A549 (cell line): ENCODE measurements at regions not wholly inside any gene's neighbourhood (a gene's known extent, or its start where the extent isn't known, plus 50 kb on each side); places are given as distances from the start of the nearest gene placed in this dataset.

Experiments used
- ATAC-seq, 2 experiments: fragments of 200-7000 bp in 1 of 2; fragments of >200 bp in 1 of 2; cut with Nextera tagmentation in 1 of 2; cut with Tn5 transposase in 1 of 2; 3 replicates each; pipeline versions ENCODE4 v1.8.0 to v1.9.1; 2018 to 2020; ENCODE audit warnings: mild to moderate bottlenecking in 1 of 2, moderate library complexity in 1 of 2
- CTCF ChIA-PET: fragments of 300-600 bp; sonication (Branson Sonifier 250); formaldehyde crosslinking; extraction: SDS; loops from one replicate; lab custom pipeline; 2021; ENCODE audit warnings: antibody characterized with exemption, inconsistent platforms; lab: Yijun Ruan, JAX
- POLR2A ChIA-PET: fragments of 350-600 bp; formaldehyde crosslinking; extraction: SDS; loops from one replicate; lab custom pipeline; 2021; ENCODE audit warnings: antibody characterized with exemption, inconsistent platforms; lab: Yijun Ruan, JAX
- DNase-seq, 2 experiments: peaks; one replicate each; pipeline versions ENCODE4 v3.0.0 to v3.0.0-alpha.2; 2011 to 2016; ENCODE audit warnings: low read depth in 1 of 2, low spot score in 1 of 2
- FAIRE-seq: peaks from 2 replicates; lab custom pipeline; 2011; peaks lifted over from hg19 to GRCh38; lab: Jason Lieb, UNC
- H3K27ac ChIP-seq, 2 experiments: fragments of >200 bp; sonication (Bioruptor Twin); formaldehyde crosslinking; 3 replicates each; pipeline ENCODE4 v1.5.1; 2016 to 2017
- H3K4me1 ChIP-seq: fragments of >200 bp; sonication (Bioruptor Twin); formaldehyde crosslinking; 3 replicates; pipeline ENCODE4 v1.6.1; 2016
- H3K4me2 ChIP-seq: fragments of >200 bp; sonication (Bioruptor Twin); formaldehyde crosslinking; 3 replicates; pipeline ENCODE4 v1.6.1; 2016
- H3K4me3 ChIP-seq: fragments of >200 bp; sonication (Bioruptor Twin); formaldehyde crosslinking; 3 replicates; pipeline ENCODE4 v1.5.1; 2016
- H3K9me3 ChIP-seq: fragments of >200 bp; sonication (Bioruptor Twin); formaldehyde crosslinking; 3 replicates; pipeline ENCODE4 v1.6.1; 2016
- BHLHE40 ChIP-seq: IDR thresholded peaks from 2 replicates; pipeline ENCODE4 v1.6.1; 2012; ENCODE audit warnings: low read depth, low read length, inconsistent platforms
- CEBPB ChIP-seq, 2 experiments: fragments of >200 bp in 1 of 2; sonication (Bioruptor Twin) in 1 of 2; formaldehyde crosslinking in 1 of 2; IDR thresholded peaks; 2 replicates each; pipeline ENCODE4 v1.6.1; 2012 to 2016
- CHD4 ChIP-seq: fragments of 200-600 bp; sonication (generic); IDR thresholded peaks from 2 replicates; pipeline ENCODE4 v1.6.1; 2016; ENCODE audit warnings: antibody characterized with exemption, mild to moderate bottlenecking, borderline replicate concordance
- EHMT2 ChIP-seq: fragments of 200-600 bp; sonication (generic); IDR thresholded peaks from 2 replicates; pipeline ENCODE4 v1.6.1; 2016; ENCODE audit warnings: antibody characterized with exemption, low read depth, mild to moderate bottlenecking, moderate library complexity
- EP300 ChIP-seq, 2 experiments: fragments of >200 bp; sonication (Bioruptor Twin); formaldehyde crosslinking; IDR thresholded peaks; 2 replicates in 1 of 2; 3 replicates in 1 of 2; pipeline ENCODE4 v1.6.1; 2016 to 2017
- ESRRA ChIP-seq: fragments of 150-350 bp; IDR thresholded peaks from 2 replicates; pipeline ENCODE4 v1.6.1; 2014; ENCODE audit warnings: mild to moderate bottlenecking, low read length, borderline replicate concordance
- FOSB ChIP-seq: fragments of 250-450 bp; sonication (Bioruptor Pico); IDR thresholded peaks from 2 replicates; pipeline ENCODE4 v1.5.0; 2020; ENCODE audit warnings: mild to moderate bottlenecking, moderate library complexity
- FOSL2 ChIP-seq, 2 experiments: fragments of 450-650 bp in 1 of 2; fragments of >200 bp in 1 of 2; sonication (Bioruptor Twin) in 1 of 2; formaldehyde crosslinking; IDR thresholded peaks; 2 replicates each; pipeline versions ENCODE4 v1.5.0 to v1.6.1; 2016 to 2020; ENCODE audit warnings: mild to moderate bottlenecking in 1 of 2, moderate library complexity in 1 of 2
- FOXS1 ChIP-seq: fragments of 250-450 bp; sonication (Bioruptor Pico); IDR thresholded peaks from 2 replicates; pipeline ENCODE4 v1.5.0; 2020; ENCODE audit warnings: mild to moderate bottlenecking, moderate library complexity
- HES2 ChIP-seq: fragments of >200 bp; sonication (Bioruptor Twin); formaldehyde crosslinking; IDR thresholded peaks from 2 replicates; pipeline ENCODE4 v1.6.1; 2016
- HOXA7 ChIP-seq: fragments of 250-450 bp; sonication (Bioruptor Pico); IDR thresholded peaks from 2 replicates; pipeline ENCODE4 v1.5.0; 2020; ENCODE audit warnings: mild to moderate bottlenecking, moderate library complexity
- HOXB13 ChIP-seq: fragments of 250-450 bp; sonication (Bioruptor Pico); IDR thresholded peaks from 2 replicates; pipeline ENCODE4 v1.5.0; 2020; ENCODE audit warnings: low read depth, mild to moderate bottlenecking, moderate library complexity
- JUNB ChIP-seq: fragments of >200 bp; sonication (Bioruptor Twin); formaldehyde crosslinking; IDR thresholded peaks from 2 replicates; pipeline ENCODE4 v1.6.1; 2016
- KDM1A ChIP-seq: fragments of 200-600 bp; sonication (generic); IDR thresholded peaks from 2 replicates; pipeline ENCODE4 v1.6.1; 2016; ENCODE audit warnings: low read depth, mild to moderate bottlenecking
- KDM5A ChIP-seq: fragments of 200-600 bp; sonication (generic); IDR thresholded peaks from 2 replicates; pipeline ENCODE4 v1.6.1; 2016; ENCODE audit warnings: antibody characterized with exemption, mild to moderate bottlenecking
- MAFK ChIP-seq: fragments of 450-650 bp; IDR thresholded peaks from 2 replicates; pipeline ENCODE4 v1.6.1; 2014; ENCODE audit not compliant: partially characterized antibody
- NFE2L2 ChIP-seq: fragments of 150-350 bp; conservative IDR thresholded peaks from 2 replicates; pipeline ENCODE4 v1.6.1; 2014; ENCODE audit warnings: low read length
- PHF8 ChIP-seq: fragments of 200-600 bp; sonication (generic); IDR thresholded peaks from 2 replicates; pipeline ENCODE4 v1.6.1; 2016; ENCODE audit warnings: low read depth, mild to moderate bottlenecking, antibody characterized with exemption, moderate library complexity, borderline replicate concordance
- RARB ChIP-seq: fragments of 250-450 bp; sonication (Bioruptor Pico); IDR thresholded peaks from 2 replicates; pipeline ENCODE4 v1.8.0; 2021; ENCODE audit warnings: mild to moderate bottlenecking, moderate library complexity
- RCOR1 ChIP-seq: fragments of 150-350 bp; IDR thresholded peaks from 2 replicates; pipeline ENCODE4 v1.6.1; 2014; ENCODE audit warnings: antibody characterized with exemption, low read length, low read depth
- REST ChIP-seq: fragments of 200-600 bp; sonication (generic); IDR thresholded peaks from 2 replicates; pipeline ENCODE4 v1.6.1; 2016; ENCODE audit warnings: antibody characterized with exemption, mild to moderate bottlenecking, moderate library complexity
- RNF2 ChIP-seq: fragments of 200-600 bp; sonication (generic); IDR thresholded peaks from 2 replicates; pipeline ENCODE4 v1.6.1; 2016; ENCODE audit warnings: low read depth, mild to moderate bottlenecking, antibody characterized with exemption, moderate library complexity, borderline replicate concordance
- SREBF2 ChIP-seq: fragments of 450-650 bp; IDR thresholded peaks from 2 replicates; pipeline ENCODE4 v1.6.1; 2014; ENCODE audit warnings: mild to moderate bottlenecking, moderate library complexity
- TP53 ChIP-seq: fragments of 250-450 bp; sonication (Bioruptor Pico); IDR thresholded peaks from 2 replicates; pipeline ENCODE4 v1.5.0; 2021; ENCODE audit warnings: mild to moderate bottlenecking, moderate library complexity
- ZC3H11A ChIP-seq: fragments of 450-650 bp; IDR thresholded peaks from 2 replicates; pipeline ENCODE4 v1.6.1; 2014; ENCODE audit warnings: antibody characterized with exemption, mild to moderate bottlenecking
- ZFP36 ChIP-seq: fragments of 450-650 bp; IDR thresholded peaks from 2 replicates; pipeline ENCODE4 v1.6.1; 2014; ENCODE audit warnings: borderline replicate concordance; ENCODE audit not compliant: partially characterized antibody
- ZSCAN20 ChIP-seq: fragments of 250-450 bp; sonication (Bioruptor Pico); IDR thresholded peaks from 2 replicates; pipeline ENCODE4 v1.8.0; 2022; ENCODE audit warnings: mild to moderate bottlenecking, moderate library complexity
- WGBS: methylation state at CpG from one replicate; pipeline ENCODE4 v1.1.6; 2017; ENCODE audit errors: missing lambda C conversion rate; 5-methylcytosine and 5-hydroxymethylcytosine counted together
- TF ChIP-seq, protein P1 (sequence below): fragments of >200 bp; sonication (Bioruptor Twin); formaldehyde crosslinking; IDR thresholded peaks from 3 replicates; pipeline ENCODE4 v1.6.1; 2016

GRCh38 chr4:108480881-108481280 is 139.5 kb upstream of the RPL34 start:
- FAIRE-seq (no peak), DNase-seq (no peak), ATAC-seq (no peak)
- CTCF ChIA-PET, result no interaction called here
- Histone ChIP-seq H3K9me3 (no peaks in the 10 kb centered on the region), H3K4me2 (no peak overlapping the region), H3K27ac (no peak overlapping the region), H3K4me1 (no peaks in the 10 kb centered on the region), H3K4me3 (no peak overlapping the region)
- POLR2A ChIA-PET, result no interaction called here
- 4% methylated on average over 1 of the region's 1 CpG for WGBS
- TF ChIP-seq TP53 (CRISPR knock-in tag) (no peak), MAFK (no peak), RARB (CRISPR knock-in tag) (no peak), HOXA7 (no peak), BHLHE40 (no peak), HES2 (no peak), ZSCAN20 (CRISPR knock-in tag) (no peak), SREBF2 (no peak), FOSL2 (IDR thresholded peaks at IDR 0.05) (no peak), FOSL2 (CRISPR knock-in tag; IDR thresholded peaks at IDR 0.05) (no peak), FOXS1 (no peak), JUNB (no peak), KDM1A (no peak), PHF8 (no peak), ZC3H11A (no peak), RCOR1 (no peak)
- TF ChIP-seq, protein P1, sequence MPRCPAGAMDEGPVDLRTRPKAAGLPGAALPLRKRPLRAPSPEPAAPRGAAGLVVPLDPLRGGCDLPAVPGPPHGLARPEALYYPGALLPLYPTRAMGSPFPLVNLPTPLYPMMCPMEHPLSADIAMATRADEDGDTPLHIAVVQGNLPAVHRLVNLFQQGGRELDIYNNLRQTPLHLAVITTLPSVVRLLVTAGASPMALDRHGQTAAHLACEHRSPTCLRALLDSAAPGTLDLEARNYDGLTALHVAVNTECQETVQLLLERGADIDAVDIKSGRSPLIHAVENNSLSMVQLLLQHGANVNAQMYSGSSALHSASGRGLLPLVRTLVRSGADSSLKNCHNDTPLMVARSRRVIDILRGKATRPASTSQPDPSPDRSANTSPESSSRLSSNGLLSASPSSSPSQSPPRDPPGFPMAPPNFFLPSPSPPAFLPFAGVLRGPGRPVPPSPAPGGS, result no peak

DNA sequence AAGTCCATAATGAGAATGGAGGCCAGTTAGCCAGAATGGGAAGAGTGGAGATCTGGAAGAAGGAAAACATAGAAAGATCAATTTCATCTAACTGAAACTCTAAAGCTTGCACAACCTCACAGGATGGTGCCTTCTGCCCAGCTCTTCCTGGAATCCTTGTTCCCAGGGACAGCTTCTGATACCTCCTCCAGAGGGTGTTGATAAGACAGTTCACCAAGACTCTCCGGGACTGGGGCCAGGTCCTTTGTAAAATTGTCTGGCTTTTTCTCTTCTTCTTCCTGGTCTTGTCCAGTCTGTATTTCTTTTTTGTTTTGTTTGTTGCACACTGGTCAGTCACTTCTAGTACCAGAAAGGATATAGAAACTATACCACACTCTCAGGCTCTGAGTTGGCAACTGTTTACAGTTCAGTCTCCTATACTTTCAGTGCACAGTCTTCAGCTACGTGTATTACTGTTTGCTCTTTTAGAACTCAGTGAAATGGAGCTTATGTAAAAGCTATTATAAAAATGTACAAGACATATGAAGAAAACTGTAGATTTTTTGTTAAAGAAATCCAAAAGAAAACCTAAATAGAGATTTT is 142.8 kb upstream of the RPL34 start:
- FAIRE-seq (no peak), DNase-seq (no peak), ATAC-seq (no peak)
- no peak overlapping the region for H3K4me2 ChIP-seq
- TF ChIP-seq SREBF2 (no peak), RARB (CRISPR knock-in tag) (no peak), ESRRA (no peak), JUNB (no peak), EHMT2 (no peak), FOXS1 (no peak), BHLHE40 (no peak), KDM5A (no peak), ZC3H11A (no peak), NFE2L2 (no peak), ZFP36 (no peak)
- WGBS, result 0% methylated on average over 2 of the region's 2 CpGs
- no peak overlapping the region for H3K4me3 ChIP-seq
- CTCF ChIA-PET, result no interaction called here
- no peaks in the 10 kb centered on the region for H3K4me1 ChIP-seq
- H3K9me3 ChIP-seq, result no peaks in the 10 kb centered on the region
- POLR2A ChIA-PET, result no interaction called here
- H3K27ac ChIP-seq, result no peak overlapping the region

DNA sequence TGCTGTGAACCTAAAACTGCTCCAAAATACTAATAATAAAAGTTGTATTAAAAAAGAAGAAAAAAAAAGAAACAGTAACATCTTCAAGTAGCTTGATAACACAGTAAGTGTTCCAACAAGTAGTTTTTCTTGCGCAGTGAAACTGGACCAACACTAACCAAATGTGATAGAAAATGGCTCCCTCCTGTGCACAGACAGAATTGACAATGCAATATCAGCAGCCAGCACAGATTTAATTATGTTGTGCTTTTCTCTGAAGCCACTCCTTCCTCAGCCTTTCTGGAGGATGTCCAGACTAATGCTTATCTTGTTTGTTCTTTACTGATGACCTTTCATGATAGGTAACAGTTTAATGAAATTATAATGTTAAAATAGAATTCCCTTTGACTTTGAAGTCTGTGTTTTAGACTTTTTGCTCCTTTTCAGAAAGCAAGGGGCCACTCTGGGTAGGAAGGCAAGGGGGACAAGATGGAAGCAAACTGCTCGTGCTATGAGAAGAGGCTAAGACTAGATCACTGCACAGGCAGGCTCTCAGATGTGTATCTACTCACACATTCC is 147.1 kb upstream of the RPL34 start:
- FAIRE-seq, result no peak
- Histone ChIP-seq H3K9me3 (no peaks in the 10 kb centered on the region), H3K4me2 (no peak overlapping the region), H3K4me1 (no peaks in the 10 kb centered on the region), H3K27ac (no peak overlapping the region), H3K4me3 (no peak overlapping the region)
- 7% methylated on average over 2 of the region's 2 CpGs for WGBS
- no peak for ATAC-seq
- DNase-seq, result no peak
- ChIA-PET POLR2A (no interaction called here), CTCF (no interaction called here)
- no peak for TF ChIP-seq KDM1A
- no peak for TF ChIP-seq ESRRA
- no peak for TF ChIP-seq REST
- TF ChIP-seq HOXB13, result no peak
- TF ChIP-seq CEBPB (IDR thresholded peaks at IDR 0.05), result no peak
- TF ChIP-seq RNF2, result no peak
- TF ChIP-seq EP300 (IDR thresholded peaks at IDR 0.05), result no peak
- TF ChIP-seq FOSB (CRISPR knock-in tag), result no peak
- TF ChIP-seq CHD4, result no peak
- no peak for TF ChIP-seq RARB (CRISPR knock-in tag)
